Sigmoid colon (tissue), 6 donors: ENCODE measurements at regions not wholly inside any gene's neighbourhood (a gene's known extent, or its start where the extent isn't known, plus 50 kb on each side); places are given as distances from the start of the nearest gene placed in this dataset.
"Not testable (repeated sequence)": the region's sequence is repeated elsewhere in the genome, so short reads cannot be mapped to it uniquely, and the experiment has no call there.

Source experiments
- DNase-seq: peaks from one replicate; pipeline ENCODE4 v3.0.0-alpha.2; 2019
- H3K27ac ChIP-seq, 4 donors: fragments of 200-600 bp; sonication (generic); one replicate each; pipeline ENCODE4 v1.5.1; 2016 to 2019; ENCODE audit warnings: mild to moderate bottlenecking in 1 of 4
- H3K27me3 ChIP-seq, 3 donors: fragments of 200-600 bp; sonication (generic); one replicate each; pipeline ENCODE4 v1.5.1; 2019; ENCODE audit warnings: mild to moderate bottlenecking in 1 of 3
- H3K36me3 ChIP-seq, 4 donors: fragments of 200-600 bp; sonication (generic); one replicate each; pipeline ENCODE4 v1.5.1; 2016 to 2019
- H3K4me1 ChIP-seq, 4 donors: fragments of 200-600 bp; sonication (generic); one replicate each; pipeline ENCODE4 v1.5.1; 2017 to 2019
- H3K4me3 ChIP-seq, 4 donors: fragments of 200-600 bp; sonication (generic); one replicate each; pipeline ENCODE4 v1.5.1; 2017 to 2019; ENCODE audit warnings: mild to moderate bottlenecking in 2 of 4, moderate library complexity in 1 of 4
- H3K9me3 ChIP-seq, 4 donors: fragments of 200-600 bp in 3 of 4; sonication (generic) in 3 of 4; one replicate each; pipeline versions ENCODE4 v1.5.1 to v1.6.1; 2013 to 2019
- CTCF ChIP-seq, 4 experiments: fragments of 450-650 bp in 3 of 4; fragments of 200-600 bp in 1 of 4; IDR thresholded peaks; one replicate each; pipeline ENCODE4 v1.5.1; 2016 to 2019; ENCODE audit warnings: antibody characterized with exemption in 4 of 4, mild to moderate bottlenecking in 3 of 4, moderate library complexity in 2 of 4
- EP300 ChIP-seq, 4 donors: sonication (generic); formaldehyde crosslinking; IDR thresholded peaks; one replicate each; pipeline ENCODE4 v1.6.1; 2017; ENCODE audit warnings: antibody characterized with exemption in 4 of 4
- POLR2A ChIP-seq, 2 donors: fragments of 450-650 bp; IDR thresholded peaks; one replicate each; pipeline ENCODE4 v1.6.1; 2016; ENCODE audit warnings: antibody characterized with exemption in 2 of 2, mild to moderate bottlenecking in 2 of 2, moderate library complexity in 2 of 2
- POLR2AphosphoS5 ChIP-seq, 4 donors: sonication (generic); formaldehyde crosslinking; IDR thresholded peaks; one replicate each; pipeline ENCODE4 v1.6.1; 2017; ENCODE audit warnings: antibody characterized with exemption in 4 of 4
- WGBS, 2 donors: extraction: QIAGEN DNeasy Blood & Tissue Kit; methylation state at CpG; one replicate each; pipeline ENCODE4 v1.1.7; 2013; 5-methylcytosine and 5-hydroxymethylcytosine counted together
- intact Hi-C: fragments of 100-400 bp; cut with DNase I; formaldehyde crosslinking; loops from one replicate; pipeline ENCODE4 v1.15.1; 2023
- donor health status: healthy with polysubstance abuse.
- donor health status: healthy.

GRCh38 chr6:112682071-112682470, 334.9 kb downstream of the RFPL4B start:
- Histone ChIP-seq H3K4me3 (no peak overlapping the region), H3K36me3 (no peaks in the 10 kb centered on the region), H3K27ac (no peak overlapping the region), H3K9me3 (no peaks in the 10 kb centered on the region), H3K27me3 (no peaks in the 10 kb centered on the region), H3K4me1 (no peaks in the 10 kb centered on the region)
- no peak for DNase-seq
- WGBS, 2 donors = 78 to 87% methylated on average over 5 of the region's 5 CpGs
- intact Hi-C loops = no loop called here
- TF ChIP-seq POLR2AphosphoS5 (IDR thresholded peaks at IDR 0.05) (no peak), CTCF (IDR thresholded peaks at IDR 0.05) (no peak), POLR2A (IDR thresholded peaks at IDR 0.05) (no peak), EP300 (IDR thresholded peaks at IDR 0.05) (no peak)

DNA sequence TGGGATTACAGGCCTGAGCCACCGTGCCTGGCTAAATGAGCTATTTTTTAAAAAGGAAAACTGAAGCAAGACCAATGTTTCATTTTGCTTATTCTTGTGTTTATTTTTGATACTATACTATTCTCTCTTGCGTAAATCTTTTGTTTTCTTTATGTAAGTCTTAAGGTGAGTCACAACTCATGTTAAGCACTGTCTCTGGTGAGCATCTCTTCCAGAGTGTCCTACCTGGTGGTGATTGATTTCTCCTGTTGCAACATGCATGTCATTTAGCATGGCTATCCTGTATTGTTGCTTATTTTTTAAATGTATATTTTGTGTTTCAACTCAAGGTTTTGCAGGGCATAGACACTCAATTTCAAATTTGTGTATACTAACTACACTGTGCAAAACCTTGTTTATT, 336.0 kb downstream of the RFPL4B start:
- intact Hi-C loops = no loop called here
- TF ChIP-seq CTCF (IDR thresholded peaks at IDR 0.05) (no peak), POLR2AphosphoS5 (IDR thresholded peaks at IDR 0.05) (no peak), EP300 (IDR thresholded peaks at IDR 0.05) (no peak), POLR2A (IDR thresholded peaks at IDR 0.05) (no peak)
- Histone ChIP-seq H3K27me3 (no peaks in the 10 kb centered on the region), H3K27ac (no peak overlapping the region), H3K9me3 (no peaks in the 10 kb centered on the region), H3K36me3 (no peaks in the 10 kb centered on the region), H3K4me1 (no peaks in the 10 kb centered on the region), H3K4me3 (no peak overlapping the region)
- DNase-seq = no peak
- WGBS, 2 donors = 90 to 91% methylated on average over 2 of the region's 2 CpGs

- Histone ChIP-seq H3K36me3 (no peaks in the 10 kb centered on the region), H3K27ac (no peak overlapping the region), H3K9me3 (no peaks in the 10 kb centered on the region), H3K4me3 (no peak overlapping the region), H3K4me1 (no peaks in the 10 kb centered on the region), H3K27me3 (no peaks in the 10 kb centered on the region)
- intact Hi-C loops = no loop called here
- 60 to 65% methylated on average over 3 of the region's 3 CpGs for WGBS, 2 donors
- no peak for TF ChIP-seq POLR2AphosphoS5 (IDR thresholded peaks at IDR 0.05)
- no peak for TF ChIP-seq CTCF (IDR thresholded peaks at IDR 0.05)
- no peak for TF ChIP-seq POLR2A (IDR thresholded peaks at IDR 0.05)
- no peak for DNase-seq
Measured at GRCh38 chr6:112683926-112684325, 336.8 kb downstream of the RFPL4B start.

GRCh38 chr6:112685521-112686220, 338.5 kb downstream of the RFPL4B start:
- H3K4me3 ChIP-seq, H3K9me3 ChIP-seq, H3K4me1 ChIP-seq, DNase-seq, intact Hi-C loops, H3K27me3 ChIP-seq, H3K36me3 ChIP-seq, H3K27ac ChIP-seq: not testable (repeated sequence)
- WGBS, 2 donors = 91 to 93% methylated on average over 15 of the region's 15 CpGs

- H3K9me3 ChIP-seq, H3K4me1 ChIP-seq, H3K27me3 ChIP-seq, H3K27ac ChIP-seq, intact Hi-C loops, H3K4me3 ChIP-seq, DNase-seq, H3K36me3 ChIP-seq: not testable (repeated sequence)
- WGBS, 2 donors = 68 to 84% methylated on average over 24 of the region's 24 CpGs
Measured at GRCh38 chr6:112688487-112689165, 341.5 kb downstream of the RFPL4B start.

GRCh38 chr6:112689183-112689858, 342.2 kb downstream of the RFPL4B start:
- H3K4me3 ChIP-seq, DNase-seq, H3K4me1 ChIP-seq, intact Hi-C loops, H3K36me3 ChIP-seq, H3K27ac ChIP-seq, H3K9me3 ChIP-seq, H3K27me3 ChIP-seq: not testable (repeated sequence)
- 95 to 97% methylated on average over 53 to 55 of the region's 56 CpGs for WGBS, 2 donors
